GM12874 (cell line): ENCODE measurements at regions not wholly inside any gene's neighbourhood (a gene's known extent, or its start where the extent isn't known, plus 50 kb on each side); places are given as distances from the start of the nearest gene placed in this dataset.

Source experiments
- CTCF ChIP-seq: IDR thresholded peaks from 2 replicates; pipeline ENCODE4 v1.5.1; 2011; ENCODE audit warnings: low read depth, mild to moderate bottlenecking, control low read depth, low read length, moderate library complexity; ENCODE audit not compliant: insufficient read depth

GRCh38 chr5:173441053-173441628 lies 112.9 kb upstream of the STC2 start:
- TF ChIP-seq CTCF = no peak

- TF ChIP-seq CTCF = no peak
Measured at GRCh38 chr5:173438951-173439350, 110.7 kb upstream of the STC2 start.

- no peak for TF ChIP-seq CTCF
Measured at GRCh38 chr5:173435447-173435846, 107.2 kb upstream of the STC2 start.

GRCh38 chr5:173434270-173434669 lies 106.1 kb upstream of the STC2 start:
- TF ChIP-seq CTCF = no peak

GRCh38 chr5:173430394-173430793 lies 102.2 kb upstream of the STC2 start:
- no peak for TF ChIP-seq CTCF

- no peak for TF ChIP-seq CTCF
Measured at GRCh38 chr5:173429489-173430150, 101.4 kb upstream of the STC2 start.

- no peak for TF ChIP-seq CTCF
Measured at GRCh38 chr5:173423452-173424117, 95.4 kb upstream of the STC2 start.
